IgD-negative memory B cell (primary cell): ENCODE measurements at regions not wholly inside any gene's neighbourhood (a gene's known extent, or its start where the extent isn't known, plus 50 kb on each side); places are given as distances from the start of the nearest gene placed in this dataset.
"Not testable (repeated sequence)": the region's sequence is repeated elsewhere in the genome, so short reads cannot be mapped to it uniquely, and the experiment has no call there.

Source experiments
- H3K27ac Mint-ChIP-seq, 3 donors: one replicate each; pipeline ENCODE4 v1.8.0; 2020 to 2022; ENCODE audit warnings: mild to moderate bottlenecking in 3 of 3, mixed read lengths in 3 of 3, moderate library complexity in 1 of 3
- H3K27me3 Mint-ChIP-seq: one replicate; pipeline ENCODE4 v1.8.0; 2021; ENCODE audit warnings: mixed read lengths
- H3K36me3 Mint-ChIP-seq: one replicate; pipeline ENCODE4 v1.8.0; 2020; ENCODE audit warnings: mild to moderate bottlenecking, mixed read lengths
- H3K4me1 Mint-ChIP-seq, 3 donors: one replicate each; pipeline ENCODE4 v1.8.0; 2020 to 2022; ENCODE audit warnings: mixed read lengths in 3 of 3, mild to moderate bottlenecking in 1 of 3
- H3K4me3 Mint-ChIP-seq, 4 donors: one replicate each; pipeline ENCODE4 v1.8.0; 2020 to 2022; ENCODE audit warnings: mild to moderate bottlenecking in 4 of 4, mixed read lengths in 4 of 4, moderate library complexity in 3 of 4
- H3K9me3 Mint-ChIP-seq, 3 donors: one replicate each; pipeline ENCODE4 v1.8.0; 2020 to 2021; ENCODE audit warnings: mixed read lengths in 3 of 3, mild to moderate bottlenecking in 1 of 3

- H3K27ac Mint-ChIP-seq = no peak overlapping the region
- peaks cover 2% of the 10 kb centered on the region for H3K36me3 Mint-ChIP-seq
- H3K4me3 Mint-ChIP-seq = no peak overlapping the region
- H3K27me3 Mint-ChIP-seq = peaks cover 30% of the 10 kb centered on the region
- peaks cover 9 to 21% (median 13%) of the 10 kb centered on the region in 3 donors for H3K4me1 Mint-ChIP-seq
- peaks cover 0 to 2% (median 0%) of the 10 kb centered on the region in 3 donors for H3K9me3 Mint-ChIP-seq
These were observed 118.0 kb upstream of the IGLL5 start for GRCh38 chr22:22769434-22770279.

- Mint-ChIP-seq H3K27me3 (peaks cover 27% of the 10 kb centered on the region), H3K4me1 (peaks cover 13 to 24% (median 16%) of the 10 kb centered on the region in 3 donors)
These were observed 117.2 kb upstream of the IGLL5 start for GRCh38 chr22:22770280-22770871.

GRCh38 chr22:22770881-22771280, 116.7 kb upstream of the IGLL5 start:
- H3K27me3 Mint-ChIP-seq = peaks cover 27% of the 10 kb centered on the region
- H3K27ac Mint-ChIP-seq = no peak overlapping the region
- peaks cover 16 to 24% (median 16%) of the 10 kb centered on the region in 3 donors for H3K4me1 Mint-ChIP-seq
- H3K4me3 Mint-ChIP-seq = peak overlapping the region in 1 of 4 donors; percentile 46
- H3K36me3 Mint-ChIP-seq = peaks cover 2% of the 10 kb centered on the region
- H3K9me3 Mint-ChIP-seq = peaks cover 0 to 2% (median 0%) of the 10 kb centered on the region in 3 donors

More at GRCh38 chr22:22770280-22770871, 117.2 kb upstream of the IGLL5 start:
- Mint-ChIP-seq H3K4me3 (no peak overlapping the region), H3K27ac (peak overlapping the region in 1 of 3 donors; percentile 76), H3K9me3 (peaks cover 0 to 2% (median 0%) of the 10 kb centered on the region in 3 donors), H3K36me3 (peaks cover 2% of the 10 kb centered on the region)

GRCh38 chr22:22771696-22772377, 115.8 kb upstream of the IGLL5 start:
- Mint-ChIP-seq H3K4me1 (peaks cover 16 to 24% (median 16%) of the 10 kb centered on the region in 3 donors), H3K36me3 (peaks cover 2% of the 10 kb centered on the region), H3K27ac (peak overlapping the region in 1 of 3 donors; percentile 39), H3K27me3 (peaks cover 25% of the 10 kb centered on the region), H3K4me3 (no peak overlapping the region), H3K9me3 (peaks cover 0 to 2% (median 0%) of the 10 kb centered on the region in 3 donors)

GRCh38 chr22:22772396-22772795, 115.2 kb upstream of the IGLL5 start:
- peaks cover 0 to 2% (median 0%) of the 10 kb centered on the region in 3 donors for H3K9me3 Mint-ChIP-seq
- H3K4me1 Mint-ChIP-seq = peaks cover 16 to 24% (median 16%) of the 10 kb centered on the region in 3 donors
- H3K4me3 Mint-ChIP-seq = peak overlapping the region in 1 of 4 donors; percentile 65
- H3K27ac Mint-ChIP-seq = peak overlapping the region in 2 of 3 donors; percentile 20 to 39
- peaks cover 2% of the 10 kb centered on the region for H3K36me3 Mint-ChIP-seq
- H3K27me3 Mint-ChIP-seq = peaks cover 26% of the 10 kb centered on the region

- Mint-ChIP-seq H3K27me3 (peaks cover 26% of the 10 kb centered on the region), H3K36me3 (peaks cover 2% of the 10 kb centered on the region), H3K9me3 (peaks cover 0 to 2% (median 0%) of the 10 kb centered on the region in 3 donors), H3K4me3 (no peak overlapping the region), H3K4me1 (peaks cover 16 to 24% (median 16%) of the 10 kb centered on the region in 3 donors), H3K27ac (peak overlapping the region in 1 of 3 donors; percentile 20)
These were observed 114.7 kb upstream of the IGLL5 start for GRCh38 chr22:22772883-22773282.

- Mint-ChIP-seq H3K36me3 (peaks cover 2% of the 10 kb centered on the region), H3K27ac (no peak overlapping the region), H3K4me1 (peaks cover 16 to 24% (median 16%) of the 10 kb centered on the region in 3 donors), H3K4me3 (no peak overlapping the region), H3K9me3 (peaks cover 0 to 2% (median 0%) of the 10 kb centered on the region in 3 donors), H3K27me3 (peaks cover 20% of the 10 kb centered on the region)
These were observed 114.2 kb upstream of the IGLL5 start for GRCh38 chr22:22773427-22773826.

- H3K4me1 Mint-ChIP-seq = peaks cover 16 to 24% (median 16%) of the 10 kb centered on the region in 3 donors
- no peaks in the 10 kb centered on the region for H3K9me3 Mint-ChIP-seq
- H3K27ac Mint-ChIP-seq = no peak overlapping the region
- peak overlapping the region in 2 of 4 donors; percentile 19 to 73 for H3K4me3 Mint-ChIP-seq
- H3K27me3 Mint-ChIP-seq = peaks cover 15% of the 10 kb centered on the region
- H3K36me3 Mint-ChIP-seq = peaks cover under 1% of the 10 kb centered on the region
These were observed 113.5 kb upstream of the IGLL5 start for GRCh38 chr22:22773979-22774604.

GRCh38 chr22:22774762-22775161, 112.9 kb upstream of the IGLL5 start:
- H3K9me3 Mint-ChIP-seq, H3K4me3 Mint-ChIP-seq, H3K27ac Mint-ChIP-seq, H3K36me3 Mint-ChIP-seq: not testable (repeated sequence)
- peaks cover 16 to 24% (median 16%) of the 10 kb centered on the region in 3 donors for H3K4me1 Mint-ChIP-seq
- peaks cover 14% of the 10 kb centered on the region for H3K27me3 Mint-ChIP-seq

- peaks cover 9% of the 10 kb centered on the region for H3K27me3 Mint-ChIP-seq
- no peaks in the 10 kb centered on the region for H3K36me3 Mint-ChIP-seq
- H3K9me3 Mint-ChIP-seq = no peaks in the 10 kb centered on the region
- peaks cover 14 to 17% (median 16%) of the 10 kb centered on the region in 3 donors for H3K4me1 Mint-ChIP-seq
- no peak overlapping the region for H3K27ac Mint-ChIP-seq
- no peak overlapping the region for H3K4me3 Mint-ChIP-seq
These were observed 111.5 kb upstream of the IGLL5 start for GRCh38 chr22:22776121-22776520.

GRCh38 chr22:22779213-22779612, 108.4 kb upstream of the IGLL5 start:
- Mint-ChIP-seq H3K4me3 (no peak overlapping the region), H3K27ac (no peak overlapping the region), H3K4me1 (peaks cover 6 to 11% (median 7%) of the 10 kb centered on the region in 3 donors), H3K27me3 (peaks cover 5% of the 10 kb centered on the region), H3K9me3 (no peaks in the 10 kb centered on the region), H3K36me3 (no peaks in the 10 kb centered on the region)

GRCh38 chr22:22783575-22783974, 104.0 kb upstream of the IGLL5 start:
- Mint-ChIP-seq H3K4me3 (no peak overlapping the region), H3K9me3 (no peaks in the 10 kb centered on the region), H3K27me3 (peaks cover 5% of the 10 kb centered on the region), H3K4me1 (no peaks in the 10 kb centered on the region), H3K36me3 (peaks cover 1% of the 10 kb centered on the region), H3K27ac (no peak overlapping the region)

GRCh38 chr22:22784249-22785039, 103.2 kb upstream of the IGLL5 start:
- Mint-ChIP-seq H3K36me3 (peaks cover 1% of the 10 kb centered on the region), H3K27ac (no peak overlapping the region)

More at GRCh38 chr22:22784249-22785039, 103.2 kb upstream of the IGLL5 start:
- Mint-ChIP-seq H3K27me3 (peaks cover 5% of the 10 kb centered on the region), H3K9me3 (no peaks in the 10 kb centered on the region), H3K4me3 (no peak overlapping the region), H3K4me1 (no peaks in the 10 kb centered on the region)
